KOPT-K1 (cell line): ENCODE measurements at regions not wholly inside any gene's neighbourhood (a gene's known extent, or its start where the extent isn't known, plus 50 kb on each side); places are given as distances from the start of the nearest gene placed in this dataset.

Experiments
- H3K27ac ChIP-seq: fragments of 200-600 bp; sonication (generic); 2 replicates; pipeline ENCODE4 v1.5.1; 2016; ENCODE audit warnings: antibody characterized with exemption, mild to moderate bottlenecking, low read depth, low read length; ENCODE audit not compliant: poor library complexity, severe bottlenecking
- H3K36me3 ChIP-seq: fragments of 200-600 bp; sonication (generic); 2 replicates; pipeline ENCODE4 v1.5.1; 2017; ENCODE audit warnings: antibody characterized with exemption, mild to moderate bottlenecking, low read length, moderate library complexity; ENCODE audit not compliant: insufficient read depth
- H3K9me3 ChIP-seq: fragments of 200-600 bp; sonication (generic); 2 replicates; pipeline ENCODE4 v1.5.1; 2017; ENCODE audit warnings: antibody characterized with exemption, low read length, mild to moderate bottlenecking; ENCODE audit not compliant: insufficient read depth, poor library complexity, severe bottlenecking

- Histone ChIP-seq H3K27ac (no peak overlapping the region), H3K9me3 (no peaks in the 10 kb centered on the region), H3K36me3 (no peaks in the 10 kb centered on the region)
These were observed 218.8 kb downstream of the IPMK start for GRCh38 chr10:58048936-58049335.

- Histone ChIP-seq H3K27ac (no peak overlapping the region), H3K9me3 (no peaks in the 10 kb centered on the region), H3K36me3 (no peaks in the 10 kb centered on the region)
These were observed 223.6 kb downstream of the IPMK start for GRCh38 chr10:58044072-58044471.

GRCh38 chr10:58041901-58042300 lies 225.8 kb downstream of the IPMK start:
- H3K27ac ChIP-seq, result no peak overlapping the region
- no peaks in the 10 kb centered on the region for H3K36me3 ChIP-seq
- no peaks in the 10 kb centered on the region for H3K9me3 ChIP-seq

GRCh38 chr10:58030208-58030607 lies 237.5 kb downstream of the IPMK start:
- H3K9me3 ChIP-seq, result no peaks in the 10 kb centered on the region
- H3K36me3 ChIP-seq, result no peaks in the 10 kb centered on the region
- no peak overlapping the region for H3K27ac ChIP-seq

GRCh38 chr10:58028597-58029366 lies 238.9 kb downstream of the IPMK start:
- no peaks in the 10 kb centered on the region for H3K36me3 ChIP-seq
- no peaks in the 10 kb centered on the region for H3K9me3 ChIP-seq
- H3K27ac ChIP-seq, result no peak overlapping the region

GRCh38 chr10:58027426-58027825 lies 240.3 kb downstream of the IPMK start:
- no peak overlapping the region for H3K27ac ChIP-seq

GRCh38 chr10:58026036-58026435 lies 241.7 kb downstream of the IPMK start:
- no peaks in the 10 kb centered on the region for H3K36me3 ChIP-seq
- H3K9me3 ChIP-seq, result no peaks in the 10 kb centered on the region
- H3K27ac ChIP-seq, result no peak overlapping the region

More at GRCh38 chr10:58027426-58027825, 240.3 kb downstream of the IPMK start:
- H3K9me3 ChIP-seq, result no peaks in the 10 kb centered on the region
- H3K36me3 ChIP-seq, result no peaks in the 10 kb centered on the region

GRCh38 chr10:58023341-58024073 lies 244.2 kb downstream of the IPMK start:
- no peaks in the 10 kb centered on the region for H3K9me3 ChIP-seq
- H3K36me3 ChIP-seq, result no peaks in the 10 kb centered on the region
- H3K27ac ChIP-seq, result no peak overlapping the region

GRCh38 chr10:58019863-58020537 lies 247.7 kb downstream of the IPMK start:
- H3K9me3 ChIP-seq, result no peaks in the 10 kb centered on the region
- no peaks in the 10 kb centered on the region for H3K36me3 ChIP-seq

GRCh38 chr10:58017719-58018367 lies 249.9 kb downstream of the IPMK start:
- Histone ChIP-seq H3K36me3 (no peaks in the 10 kb centered on the region), H3K27ac (no peak overlapping the region), H3K9me3 (no peaks in the 10 kb centered on the region)

More at GRCh38 chr10:58019863-58020537, 247.7 kb downstream of the IPMK start:
- no peak overlapping the region for H3K27ac ChIP-seq

- no peaks in the 10 kb centered on the region for H3K36me3 ChIP-seq
These were observed 251.1 kb downstream of the IPMK start for GRCh38 chr10:58016614-58017013.

GRCh38 chr10:58014436-58014835 lies 253.3 kb downstream of the IPMK start:
- Histone ChIP-seq H3K9me3 (no peaks in the 10 kb centered on the region), H3K36me3 (no peaks in the 10 kb centered on the region), H3K27ac (no peak overlapping the region)

More at GRCh38 chr10:58016614-58017013, 251.1 kb downstream of the IPMK start:
- Histone ChIP-seq H3K9me3 (no peaks in the 10 kb centered on the region), H3K27ac (no peak overlapping the region)

- H3K36me3 ChIP-seq, result no peaks in the 10 kb centered on the region
- no peaks in the 10 kb centered on the region for H3K9me3 ChIP-seq
- H3K27ac ChIP-seq, result no peak overlapping the region
These were observed 254.3 kb downstream of the IPMK start for GRCh38 chr10:58013406-58013805.

GRCh38 chr10:58010073-58010702 lies 257.5 kb downstream of the IPMK start:
- no peaks in the 10 kb centered on the region for H3K9me3 ChIP-seq

More at GRCh38 chr10:58010073-58010702, 257.5 kb downstream of the IPMK start:
- Histone ChIP-seq H3K36me3 (no peaks in the 10 kb centered on the region), H3K27ac (no peak overlapping the region)
